ENCODE measurements at regions not wholly inside any gene's neighbourhood (a gene's known extent, or its start where the extent isn't known, plus 50 kb on each side); places are given as distances from the start of the nearest gene placed in this dataset.

DNA sequence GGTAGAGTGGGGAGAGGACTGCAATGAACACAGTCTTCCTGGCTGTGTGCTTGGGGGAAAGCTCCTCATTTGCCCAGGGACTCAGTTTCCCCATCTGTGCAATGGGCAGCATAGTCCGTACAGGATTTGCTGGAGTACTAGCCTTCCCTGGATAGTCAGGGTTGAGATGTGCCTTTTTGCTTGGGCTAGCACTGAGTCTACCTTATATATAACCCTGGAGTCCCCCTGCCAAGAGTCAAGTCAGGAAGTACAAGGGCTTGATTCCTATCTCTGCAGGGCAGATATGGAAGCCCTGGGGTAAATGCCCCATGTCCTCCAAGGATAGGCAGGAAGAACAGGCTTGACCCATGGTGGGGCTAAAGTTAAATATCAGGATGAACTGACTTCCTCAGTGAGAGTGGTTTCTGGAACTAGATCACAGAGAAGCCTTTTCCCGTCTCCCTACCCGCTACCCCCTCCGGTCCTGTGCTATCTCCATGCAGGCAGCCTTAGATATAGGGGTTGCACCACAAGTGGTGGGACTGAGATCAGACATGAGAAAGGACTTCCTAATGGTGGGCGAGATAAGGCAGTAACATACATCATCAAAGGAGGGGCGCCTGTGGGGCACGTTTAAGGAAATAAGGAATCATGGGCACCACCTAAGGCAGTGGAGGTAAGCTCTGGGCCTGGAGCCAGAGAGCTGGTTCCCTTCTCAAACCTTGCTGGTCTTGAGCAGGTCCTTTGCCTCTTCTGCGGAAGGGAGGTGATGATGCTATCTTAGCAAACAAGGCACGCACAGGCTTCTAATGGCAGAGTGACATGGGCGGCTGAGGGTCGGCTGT, 157.9 kb downstream of the MRPL14 start (continued):
- TF ChIP-seq, protein P1, sequence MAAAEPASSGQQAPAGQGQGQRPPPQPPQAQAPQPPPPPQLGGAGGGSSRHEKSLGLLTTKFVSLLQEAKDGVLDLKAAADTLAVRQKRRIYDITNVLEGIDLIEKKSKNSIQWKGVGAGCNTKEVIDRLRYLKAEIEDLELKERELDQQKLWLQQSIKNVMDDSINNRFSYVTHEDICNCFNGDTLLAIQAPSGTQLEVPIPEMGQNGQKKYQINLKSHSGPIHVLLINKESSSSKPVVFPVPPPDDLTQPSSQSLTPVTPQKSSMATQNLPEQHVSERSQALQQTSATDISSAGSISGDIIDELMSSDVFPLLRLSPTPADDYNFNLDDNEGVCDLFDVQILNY (CRISPR knock-in tag; IDR thresholded peaks at IDR 0.05) = 0 out of 2 replicates have a peak, but pooled peaks have one; percentile 40
- TF ChIP-seq KLF10 (CRISPR knock-in tag; IDR thresholded peaks at IDR 0.05) (no peak), TOE1 (IDR thresholded peaks at IDR 0.05; ENCODE audit: borderline replicate concordance) (peak; percentile 19; the same call in 1 of the 2 replicates), TOE1 (CRISPR knock-in tag; IDR thresholded peaks at IDR 0.05; ENCODE audit: borderline replicate concordance, low read depth) (no peak), THRAP3 (IDR thresholded peaks at IDR 0.05; ENCODE audit: borderline replicate concordance) (no peak), CHD4 (IDR thresholded peaks at IDR 0.05; ENCODE audit: insufficient read depth, insufficient replicate concordance, low read depth, low read length, poor library complexity, severe bottlenecking) (peak; percentile 91), DMBX1 (CRISPR knock-in tag; IDR thresholded peaks at IDR 0.05; ENCODE audit: borderline replicate concordance) (0 out of 2 replicates have a peak, but pooled peaks have one; percentile 17), ZNF79 (CRISPR knock-in tag; IDR thresholded peaks at IDR 0.05; ENCODE audit: low read depth) (no peak), YBX1 (IDR thresholded peaks at IDR 0.05) (no peak), CBX2 (IDR thresholded peaks at IDR 0.05; ENCODE audit: insufficient read depth, low read length, poor library complexity, severe bottlenecking) (no peak), RCOR1 (IDR thresholded peaks at IDR 0.05; ENCODE audit: borderline replicate concordance in 1 of 2, low read depth in 2 of 2, low read length in 2 of 2) (peak; percentile 62 to 92; a peak in 3 of 4 replicates), SREBF1 (IDR thresholded peaks at IDR 0.05; ENCODE audit: borderline replicate concordance, low read depth, low read length) (no peak), ZBTB8A (IDR thresholded peaks at IDR 0.05; ENCODE audit: partially characterized antibody) (no peak), ZNF282 (CRISPR knock-in tag; IDR thresholded peaks at IDR 0.05) (no peak), ZNF165 (CRISPR knock-in tag; IDR thresholded peaks at IDR 0.05; ENCODE audit: borderline replicate concordance) (peak; percentile 56; the same call in 1 of the 2 replicates), ZNF12 (CRISPR knock-in tag; IDR thresholded peaks at IDR 0.05) (no peak)
- TF ChIP-seq, protein P2, sequence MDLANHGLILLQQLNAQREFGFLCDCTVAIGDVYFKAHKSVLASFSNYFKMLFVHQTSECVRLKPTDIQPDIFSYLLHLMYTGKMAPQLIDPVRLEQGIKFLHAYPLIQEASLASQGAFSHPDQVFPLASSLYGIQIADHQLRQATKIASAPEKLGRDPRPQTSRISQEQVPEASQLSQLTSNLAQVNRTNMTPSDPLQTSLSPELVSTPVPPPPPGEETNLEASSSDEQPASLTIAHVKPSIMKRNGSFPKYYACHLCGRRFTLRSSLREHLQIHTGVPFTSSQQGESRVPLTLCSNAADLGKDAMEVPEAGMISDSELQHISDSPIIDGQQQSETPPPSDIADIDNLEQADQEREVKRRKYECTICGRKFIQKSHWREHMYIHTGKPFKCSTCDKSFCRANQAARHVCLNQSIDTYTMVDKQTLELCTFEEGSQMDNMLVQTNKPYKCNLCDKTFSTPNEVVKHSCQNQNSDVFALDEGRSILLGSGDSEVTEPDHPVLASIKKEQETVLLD (IDR thresholded peaks at IDR 0.05) = peak; percentile 79; the same call in 1 of the 2 replicates
- TF ChIP-seq, protein P3, sequence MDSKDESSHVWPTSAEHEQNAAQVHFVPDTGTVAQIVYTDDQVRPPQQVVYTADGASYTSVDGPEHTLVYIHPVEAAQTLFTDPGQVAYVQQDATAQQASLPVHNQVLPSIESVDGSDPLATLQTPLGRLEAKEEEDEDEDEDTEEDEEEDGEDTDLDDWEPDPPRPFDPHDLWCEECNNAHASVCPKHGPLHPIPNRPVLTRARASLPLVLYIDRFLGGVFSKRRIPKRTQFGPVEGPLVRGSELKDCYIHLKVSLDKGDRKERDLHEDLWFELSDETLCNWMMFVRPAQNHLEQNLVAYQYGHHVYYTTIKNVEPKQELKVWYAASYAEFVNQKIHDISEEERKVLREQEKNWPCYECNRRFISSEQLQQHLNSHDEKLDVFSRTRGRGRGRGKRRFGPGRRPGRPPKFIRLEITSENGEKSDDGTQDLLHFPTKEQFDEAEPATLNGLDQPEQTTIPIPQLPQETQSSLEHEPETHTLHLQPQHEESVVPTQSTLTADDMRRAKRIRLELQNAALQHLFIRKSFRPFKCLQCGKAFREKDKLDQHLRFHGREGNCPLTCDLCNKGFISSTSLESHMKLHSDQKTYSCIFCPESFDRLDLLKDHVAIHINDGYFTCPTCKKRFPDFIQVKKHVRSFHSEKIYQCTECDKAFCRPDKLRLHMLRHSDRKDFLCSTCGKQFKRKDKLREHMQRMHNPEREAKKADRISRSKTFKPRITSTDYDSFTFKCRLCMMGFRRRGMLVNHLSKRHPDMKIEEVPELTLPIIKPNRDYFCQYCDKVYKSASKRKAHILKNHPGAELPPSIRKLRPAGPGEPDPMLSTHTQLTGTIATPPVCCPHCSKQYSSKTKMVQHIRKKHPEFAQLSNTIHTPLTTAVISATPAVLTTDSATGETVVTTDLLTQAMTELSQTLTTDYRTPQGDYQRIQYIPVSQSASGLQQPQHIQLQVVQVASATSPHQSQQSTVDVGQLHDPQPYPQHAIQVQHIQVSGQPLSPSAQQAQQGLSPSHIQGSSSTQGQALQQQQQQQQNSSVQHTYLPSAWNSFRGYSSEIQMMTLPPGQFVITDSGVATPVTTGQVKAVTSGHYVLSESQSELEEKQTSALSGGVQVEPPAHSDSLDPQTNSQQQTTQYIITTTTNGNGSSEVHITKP (IDR thresholded peaks at IDR 0.05; ENCODE audit: partially characterized antibody) = peak; percentile 51
- TF ChIP-seq, protein P4, sequence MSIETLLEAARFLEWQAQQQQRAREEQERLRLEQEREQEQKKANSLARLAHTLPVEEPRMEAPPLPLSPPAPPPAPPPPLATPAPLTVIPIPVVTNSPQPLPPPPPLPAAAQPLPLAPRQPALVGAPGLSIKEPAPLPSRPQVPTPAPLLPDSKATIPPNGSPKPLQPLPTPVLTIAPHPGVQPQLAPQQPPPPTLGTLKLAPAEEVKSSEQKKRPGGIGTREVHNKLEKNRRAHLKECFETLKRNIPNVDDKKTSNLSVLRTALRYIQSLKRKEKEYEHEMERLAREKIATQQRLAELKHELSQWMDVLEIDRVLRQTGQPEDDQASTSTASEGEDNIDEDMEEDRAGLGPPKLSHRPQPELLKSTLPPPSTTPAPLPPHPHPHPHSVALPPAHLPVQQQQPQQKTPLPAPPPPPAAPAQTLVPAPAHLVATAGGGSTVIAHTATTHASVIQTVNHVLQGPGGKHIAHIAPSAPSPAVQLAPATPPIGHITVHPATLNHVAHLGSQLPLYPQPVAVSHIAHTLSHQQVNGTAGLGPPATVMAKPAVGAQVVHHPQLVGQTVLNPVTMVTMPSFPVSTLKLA (conservative IDR thresholded peaks at IDR 0.05) = peak in 1 of 2 experiments; percentile 43; a peak in 2 of 4 replicates

All from K562 (cell line).